IPS-18a (cell line): ENCODE measurements at regions not wholly inside any gene's neighbourhood (a gene's known extent, or its start where the extent isn't known, plus 50 kb on each side); places are given as distances from the start of the nearest gene placed in this dataset.
"Not testable (repeated sequence)": the region's sequence is repeated elsewhere in the genome, so short reads cannot be mapped to it uniquely, and the experiment has no call there.

ENCODE experiments used
- H3K27ac ChIP-seq: one replicate; pipeline ENCODE4 v1.5.1; 2013; ENCODE audit warnings: low read length
- H3K27me3 ChIP-seq: one replicate; pipeline ENCODE4 v1.6.1; 2013; ENCODE audit warnings: mild to moderate bottlenecking, low read length; ENCODE audit not compliant: control insufficient read depth, insufficient read depth
- H3K36me3 ChIP-seq: one replicate; pipeline ENCODE4 v1.6.1; 2013; ENCODE audit warnings: low read depth, low read length; ENCODE audit not compliant: control insufficient read depth
- H3K4me1 ChIP-seq: one replicate; pipeline ENCODE4 v1.6.1; 2013; ENCODE audit warnings: low read depth, low read length; ENCODE audit not compliant: control insufficient read depth
- H3K4me3 ChIP-seq: one replicate; pipeline ENCODE4 v1.5.1; 2013; ENCODE audit warnings: low read length
- H3K9ac ChIP-seq: one replicate; pipeline ENCODE4 v1.6.1; 2013; ENCODE audit warnings: mild to moderate bottlenecking, low read length, moderate library complexity
- H3K9me3 ChIP-seq: one replicate; pipeline ENCODE4 v1.6.1; 2013; ENCODE audit warnings: low read depth, low read length; ENCODE audit not compliant: control insufficient read depth

DNA sequence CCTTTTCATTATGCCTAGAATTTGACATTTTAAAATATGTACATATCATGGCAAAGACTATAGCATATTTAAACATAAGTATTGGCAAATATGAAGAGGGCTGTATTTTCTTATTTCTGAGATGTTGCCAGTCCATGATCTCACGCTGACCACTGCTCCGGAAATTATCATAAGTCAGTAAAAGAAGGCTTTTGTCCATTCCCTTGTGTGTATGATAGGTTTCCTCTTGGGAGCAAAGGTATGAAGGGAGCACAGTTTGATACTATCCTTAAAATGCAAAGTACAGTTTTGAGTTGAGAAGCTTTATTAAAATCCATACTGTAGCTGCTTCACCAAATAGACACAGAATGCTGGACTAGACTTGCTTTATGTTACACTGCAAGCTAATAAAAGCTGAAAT lies 52.6 kb upstream of the AGA start:
- Histone ChIP-seq H3K4me1 (no peaks in the 10 kb centered on the region), H3K4me3 (no peak overlapping the region), H3K9me3 (no peaks in the 10 kb centered on the region), H3K27ac (no peak overlapping the region), H3K36me3 (no peaks in the 10 kb centered on the region), H3K9ac (no peak overlapping the region), H3K27me3 (no peaks in the 10 kb centered on the region)

DNA sequence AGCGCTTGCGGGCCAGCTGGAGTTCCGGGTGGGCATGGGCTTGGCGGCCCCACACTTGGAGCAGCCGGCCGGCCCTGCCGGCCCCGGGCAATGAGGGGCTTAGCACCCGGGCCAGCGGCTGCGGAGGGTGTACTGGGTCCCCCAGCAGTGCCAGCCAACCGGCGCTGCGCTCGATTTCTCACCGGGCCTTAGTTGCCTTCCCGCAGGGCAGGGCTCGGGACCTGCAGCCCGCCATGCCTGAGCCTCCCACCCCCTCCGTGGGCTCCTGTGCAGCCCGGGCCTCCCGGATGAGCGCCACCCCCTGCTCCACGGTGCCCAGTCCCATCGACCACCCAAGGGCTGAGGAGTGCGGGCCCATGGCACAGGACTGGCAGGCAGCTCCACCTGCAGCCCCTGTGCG lies 53.4 kb upstream of the AGA start:
- not testable (repeated sequence) for H3K9me3 ChIP-seq, H3K4me1 ChIP-seq, H3K4me3 ChIP-seq, H3K36me3 ChIP-seq, H3K9ac ChIP-seq, H3K27me3 ChIP-seq, H3K27ac ChIP-seq

DNA sequence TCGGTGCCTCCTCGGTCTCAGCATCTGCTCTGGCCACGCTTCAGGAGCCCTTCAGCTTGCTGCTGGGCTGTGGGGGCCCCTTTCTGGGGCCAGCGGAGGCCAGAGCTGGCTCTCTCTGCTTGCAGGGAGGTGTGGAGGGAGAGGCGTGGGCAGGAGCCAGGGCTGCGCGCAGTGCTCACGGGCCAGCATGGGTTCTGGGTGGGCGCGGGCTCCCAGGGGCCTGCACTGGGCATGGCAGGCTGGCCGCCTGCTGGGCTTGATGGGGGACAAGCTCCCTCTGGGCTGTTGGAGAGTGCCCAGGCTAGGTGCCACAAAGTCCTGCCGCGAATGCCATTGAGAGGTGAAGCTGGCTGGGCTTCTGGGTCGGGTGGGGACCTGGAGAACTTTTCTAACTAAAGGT lies 57.3 kb upstream of the AGA start:
- no peak overlapping the region for H3K9ac ChIP-seq
- H3K27me3 ChIP-seq = no peaks in the 10 kb centered on the region
- no peaks in the 10 kb centered on the region for H3K4me1 ChIP-seq
- no peaks in the 10 kb centered on the region for H3K9me3 ChIP-seq
- H3K4me3 ChIP-seq = no peak overlapping the region
- H3K36me3 ChIP-seq = no peaks in the 10 kb centered on the region
- H3K27ac ChIP-seq = no peak overlapping the region

DNA sequence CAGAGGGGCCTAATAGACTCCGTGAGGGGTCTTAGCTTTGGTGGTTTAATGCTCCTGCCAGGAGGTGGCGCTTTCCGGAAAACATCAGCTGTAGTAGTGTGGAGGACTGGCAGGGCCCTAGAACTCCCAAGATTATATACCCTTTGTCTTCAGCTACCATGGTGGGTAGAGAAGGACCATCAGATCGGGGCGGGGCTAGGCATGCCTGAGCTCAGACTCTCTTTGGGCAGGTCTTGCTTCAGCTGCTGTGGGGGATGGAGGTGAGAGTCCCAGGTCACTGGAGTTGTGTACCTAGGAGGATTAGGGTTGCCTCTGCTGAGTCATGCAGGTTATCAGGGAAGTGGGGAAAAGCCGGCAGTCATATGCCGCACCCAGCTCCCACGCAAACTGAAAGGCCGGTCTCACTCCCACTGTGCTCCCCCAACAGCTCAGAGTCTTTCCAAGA lies 63.0 kb upstream of the AGA start:
- Histone ChIP-seq H3K4me1 (no peaks in the 10 kb centered on the region), H3K9ac (no peak overlapping the region), H3K27me3 (no peaks in the 10 kb centered on the region), H3K36me3 (no peaks in the 10 kb centered on the region), H3K4me3 (no peak overlapping the region), H3K9me3 (no peaks in the 10 kb centered on the region), H3K27ac (no peak overlapping the region)

DNA sequence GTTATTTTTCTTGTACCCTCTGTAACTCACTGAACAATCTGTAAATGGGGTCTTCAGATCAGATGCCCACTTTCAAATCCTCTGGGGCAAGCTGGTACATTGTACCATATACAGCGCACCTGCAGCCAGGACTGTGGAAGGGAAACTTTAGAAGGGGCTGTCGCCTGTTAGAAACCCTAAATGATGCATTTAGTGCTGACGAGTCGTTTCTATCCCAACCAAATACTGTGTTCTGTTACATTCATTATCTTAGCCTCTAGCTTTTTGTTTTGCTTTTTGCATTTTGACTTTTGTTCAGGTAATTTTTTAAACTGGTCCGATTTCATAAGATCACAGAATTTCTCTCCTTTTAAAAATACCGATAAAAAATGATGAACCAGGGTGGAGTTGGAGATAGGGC lies 66.4 kb upstream of the AGA start:
- no peaks in the 10 kb centered on the region for H3K9me3 ChIP-seq
- no peak overlapping the region for H3K4me3 ChIP-seq
- no peaks in the 10 kb centered on the region for H3K27me3 ChIP-seq
- no peaks in the 10 kb centered on the region for H3K4me1 ChIP-seq
- no peak overlapping the region for H3K27ac ChIP-seq
- H3K9ac ChIP-seq = no peak overlapping the region
- H3K36me3 ChIP-seq = no peaks in the 10 kb centered on the region

DNA sequence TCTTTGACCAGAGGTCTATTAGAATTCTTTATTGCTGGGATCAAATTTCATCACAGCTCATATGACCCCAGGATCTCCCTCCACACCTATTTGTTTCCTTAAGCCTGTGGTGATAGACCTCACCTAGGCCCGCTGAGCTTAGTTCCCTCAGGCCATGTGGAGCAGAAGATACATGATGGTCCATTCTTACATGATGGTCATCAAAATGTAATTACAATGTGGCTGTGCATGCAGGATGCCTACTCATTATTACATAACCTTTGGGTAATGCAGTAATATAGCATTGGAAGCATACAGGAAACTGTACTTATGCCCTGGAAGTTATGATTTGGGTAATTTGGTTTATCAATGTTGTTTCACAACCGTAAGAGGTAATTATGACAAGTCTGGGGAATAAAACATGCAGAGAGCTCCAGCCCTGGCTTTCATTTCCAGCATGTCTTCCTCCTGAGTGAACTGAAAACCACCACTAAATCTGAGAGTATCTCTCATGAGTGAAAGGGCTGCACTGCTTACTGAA lies 67.0 kb upstream of the AGA start:
- no peaks in the 10 kb centered on the region for H3K4me1 ChIP-seq
- no peaks in the 10 kb centered on the region for H3K9me3 ChIP-seq
- no peaks in the 10 kb centered on the region for H3K36me3 ChIP-seq
- no peak overlapping the region for H3K27ac ChIP-seq
- no peaks in the 10 kb centered on the region for H3K27me3 ChIP-seq
- no peak overlapping the region for H3K9ac ChIP-seq
- H3K4me3 ChIP-seq = no peak overlapping the region

DNA sequence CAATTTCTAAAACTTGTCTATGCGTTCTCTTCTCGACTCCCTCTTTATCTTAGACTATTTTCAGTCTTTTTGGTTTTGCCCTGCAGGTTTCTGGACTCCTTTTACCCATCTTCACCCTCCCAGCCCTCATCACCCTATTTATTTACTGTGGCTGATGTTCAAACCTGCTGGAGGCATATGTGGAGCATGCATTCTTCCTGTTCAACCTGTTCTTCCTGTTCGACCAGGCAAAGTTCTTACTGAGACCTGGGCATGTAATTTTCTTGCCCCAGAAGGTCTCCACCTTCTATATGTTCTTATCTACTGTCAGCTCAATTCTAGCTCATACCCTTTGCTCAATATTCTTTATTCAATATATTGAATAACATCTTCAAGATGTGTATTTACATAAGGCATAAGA lies 69.4 kb upstream of the AGA start:
- no peak overlapping the region for H3K9ac ChIP-seq
- no peak overlapping the region for H3K4me3 ChIP-seq

DNA sequence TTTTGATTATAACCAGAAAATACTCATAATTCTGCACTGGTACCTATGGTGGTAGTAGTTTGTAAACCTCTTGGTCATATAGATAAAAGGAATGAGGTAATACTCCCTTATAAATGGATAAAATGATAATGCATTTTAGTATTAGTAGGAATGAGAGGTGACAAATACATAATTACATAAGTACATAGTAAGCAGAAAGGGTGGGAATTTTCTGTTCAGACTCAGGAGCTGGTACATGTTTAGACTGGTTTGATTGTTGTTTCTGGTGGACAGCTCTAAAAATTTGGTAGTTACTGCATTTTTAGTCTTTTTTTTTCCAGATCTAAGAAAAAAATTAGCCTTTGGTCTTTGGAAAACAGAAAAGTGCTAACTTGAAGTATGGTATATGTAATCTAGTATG lies 70.4 kb upstream of the AGA start:
- Histone ChIP-seq H3K9me3 (no peaks in the 10 kb centered on the region), H3K9ac (no peak overlapping the region), H3K27me3 (no peaks in the 10 kb centered on the region), H3K4me3 (no peak overlapping the region), H3K4me1 (no peaks in the 10 kb centered on the region), H3K27ac (no peak overlapping the region), H3K36me3 (no peaks in the 10 kb centered on the region)

More for the DNA sequence above, 69.4 kb upstream of the AGA start:
- no peaks in the 10 kb centered on the region for H3K27me3 ChIP-seq
- H3K4me1 ChIP-seq = no peaks in the 10 kb centered on the region
- H3K27ac ChIP-seq = no peak overlapping the region
- no peaks in the 10 kb centered on the region for H3K36me3 ChIP-seq
- no peaks in the 10 kb centered on the region for H3K9me3 ChIP-seq

DNA sequence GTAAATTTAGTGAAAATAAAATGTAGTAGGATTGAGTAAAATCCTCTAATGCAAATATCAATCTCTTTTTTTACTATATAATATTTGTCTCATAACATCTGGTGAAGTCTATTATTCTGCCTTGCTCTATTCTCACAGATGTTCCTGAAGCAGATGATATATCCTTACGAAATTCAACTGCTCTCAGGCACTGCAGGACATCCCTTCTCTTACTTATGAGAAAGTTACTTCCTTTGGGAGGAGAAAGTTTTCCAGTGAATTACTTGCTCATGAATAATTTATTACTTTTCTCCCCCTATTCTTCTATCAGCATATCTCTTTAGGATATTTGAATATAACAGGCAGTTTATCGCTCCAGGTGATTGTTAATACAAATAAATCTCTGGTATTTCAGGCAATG lies 75.6 kb upstream of the AGA start:
- H3K4me3 ChIP-seq = no peak overlapping the region
- no peaks in the 10 kb centered on the region for H3K36me3 ChIP-seq
- no peaks in the 10 kb centered on the region for H3K27me3 ChIP-seq
- no peak overlapping the region for H3K9ac ChIP-seq
- no peaks in the 10 kb centered on the region for H3K4me1 ChIP-seq
- H3K27ac ChIP-seq = no peak overlapping the region
- H3K9me3 ChIP-seq = no peaks in the 10 kb centered on the region

DNA sequence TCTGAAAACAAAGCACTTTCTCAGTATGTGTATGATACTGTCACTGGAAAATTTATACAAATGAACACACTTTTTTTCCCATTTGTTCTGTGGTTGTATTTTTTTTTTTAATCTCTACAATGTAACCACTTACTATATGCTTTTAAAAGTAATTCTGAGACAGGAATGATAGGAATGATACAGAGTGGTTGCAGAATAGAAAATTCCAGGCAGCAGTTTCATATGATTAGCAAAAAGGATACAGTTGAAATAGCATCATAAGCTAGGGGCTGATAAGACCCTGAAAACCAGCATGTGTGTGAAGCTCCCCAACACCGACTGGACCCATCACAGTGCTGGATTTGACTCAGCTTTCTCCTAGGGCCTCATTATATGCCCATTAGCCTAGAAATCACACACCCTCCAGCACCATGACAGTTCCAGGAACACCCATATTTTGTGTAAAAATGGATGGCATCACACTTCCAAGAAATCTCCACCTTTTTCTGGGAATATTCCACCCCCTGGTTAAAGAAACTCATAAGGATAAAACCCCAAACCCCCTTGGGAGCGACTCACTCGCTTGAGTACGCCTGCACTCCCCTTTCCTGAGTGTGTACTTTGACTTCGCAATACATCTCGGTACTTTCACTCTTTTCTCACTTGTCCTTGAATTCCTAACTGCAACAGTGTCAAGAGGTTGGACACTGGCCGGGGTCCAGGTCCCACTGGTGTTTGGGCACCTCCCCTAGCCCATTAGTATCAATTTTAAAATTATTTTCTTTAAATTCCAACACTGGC lies 77.4 kb upstream of the AGA start:
- H3K27me3 ChIP-seq = no peaks in the 10 kb centered on the region
- H3K9ac ChIP-seq = no peak overlapping the region
- no peaks in the 10 kb centered on the region for H3K9me3 ChIP-seq
- no peak overlapping the region for H3K4me3 ChIP-seq
- no peak overlapping the region for H3K27ac ChIP-seq
- no peaks in the 10 kb centered on the region for H3K36me3 ChIP-seq
- H3K4me1 ChIP-seq = no peaks in the 10 kb centered on the region

DNA sequence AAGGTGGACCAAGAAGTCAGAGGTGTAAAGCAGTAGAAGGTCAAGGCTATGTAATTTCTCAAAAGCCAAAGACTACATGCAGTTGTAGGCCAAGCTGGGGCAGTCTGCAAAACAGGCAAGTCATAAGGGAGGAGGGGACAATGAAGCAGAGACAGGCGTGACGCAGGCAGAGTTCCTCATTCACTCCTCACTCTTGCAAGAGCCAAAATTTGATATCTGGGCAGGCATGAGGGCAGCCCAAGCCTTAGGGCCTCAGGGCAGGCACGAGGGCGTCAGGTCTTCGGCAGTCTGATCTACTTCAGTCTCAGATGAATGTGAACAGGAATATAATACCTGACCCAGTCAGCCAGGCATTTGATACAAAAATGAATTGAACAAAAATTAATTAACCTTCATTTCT lies 86.4 kb upstream of the AGA start:
- Histone ChIP-seq H3K27ac (no peak overlapping the region), H3K9ac (no peak overlapping the region), H3K27me3 (no peaks in the 10 kb centered on the region), H3K9me3 (no peaks in the 10 kb centered on the region), H3K4me3 (no peak overlapping the region), H3K4me1 (peaks cover 3% of the 10 kb centered on the region), H3K36me3 (no peaks in the 10 kb centered on the region)

DNA sequence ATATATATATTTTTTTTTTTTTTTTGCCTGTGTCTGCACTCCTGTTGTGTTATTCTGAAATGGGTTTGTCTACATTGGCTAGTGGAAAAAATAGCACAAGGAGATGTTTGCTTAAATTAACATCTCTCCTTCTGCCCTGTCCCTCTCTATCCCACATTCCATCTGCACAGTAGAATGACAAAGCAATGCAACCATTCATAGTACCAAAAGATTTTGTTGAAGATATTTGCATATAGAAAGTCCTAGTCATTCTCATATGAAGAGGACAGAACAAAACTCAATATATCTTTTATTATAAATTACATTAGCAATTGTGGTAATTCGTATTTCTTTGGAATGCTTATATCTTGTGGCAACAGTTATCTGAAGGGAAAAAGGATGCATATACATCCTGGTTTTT lies 88.3 kb upstream of the AGA start:
- Histone ChIP-seq H3K4me1 (peaks cover 3% of the 10 kb centered on the region), H3K27ac (no peak overlapping the region), H3K27me3 (no peaks in the 10 kb centered on the region), H3K4me3 (no peak overlapping the region), H3K36me3 (no peaks in the 10 kb centered on the region), H3K9ac (no peak overlapping the region), H3K9me3 (no peaks in the 10 kb centered on the region)
